ENCODE measurements at regions not wholly inside any gene's neighbourhood (a gene's known extent, or its start where the extent isn't known, plus 50 kb on each side); places are given as distances from the start of the nearest gene placed in this dataset.

GRCh38 chr3:30508339-30508738 is 98.1 kb upstream of the TGFBR2 start:
- no peak for DNase-seq (ENCODE audit: low read depth)
- TF ChIP-seq CTCF (IDR thresholded peaks at IDR 0.05; ENCODE audit: insufficient read depth, low read length, poor library complexity, severe bottlenecking), result no peak
- H3K4me3 ChIP-seq (ENCODE audit: low read depth, low read length), result no peak overlapping the region
- no peaks in the 10 kb centered on the region for H3K27me3 ChIP-seq (ENCODE audit: control insufficient read depth, insufficient read depth, low read length)
- H3K36me3 ChIP-seq (ENCODE audit: control insufficient read depth, insufficient read depth, low read length), result no peaks in the 10 kb centered on the region

- Histone ChIP-seq H3K4me3 (ENCODE audit: low read depth, low read length) (no peak overlapping the region), H3K27me3 (ENCODE audit: control insufficient read depth, insufficient read depth, low read length) (no peaks in the 10 kb centered on the region), H3K36me3 (ENCODE audit: control insufficient read depth, insufficient read depth, low read length) (no peaks in the 10 kb centered on the region)
- TF ChIP-seq CTCF (IDR thresholded peaks at IDR 0.05; ENCODE audit: insufficient read depth, low read length, poor library complexity, severe bottlenecking), result no peak
- no peak for DNase-seq (ENCODE audit: low read depth)
Observed at GRCh38 chr3:30510596-30510995, 95.8 kb upstream of the TGFBR2 start.

GRCh38 chr3:30511524-30512251 is 94.7 kb upstream of the TGFBR2 start:
- DNase-seq (ENCODE audit: low read depth), result peak; percentile 63
- no peaks in the 10 kb centered on the region for H3K36me3 ChIP-seq (ENCODE audit: control insufficient read depth, insufficient read depth, low read length)
- H3K4me3 ChIP-seq (ENCODE audit: low read depth, low read length), result no peak overlapping the region
- no peaks in the 10 kb centered on the region for H3K27me3 ChIP-seq (ENCODE audit: control insufficient read depth, insufficient read depth, low read length)
- TF ChIP-seq CTCF (IDR thresholded peaks at IDR 0.05; ENCODE audit: insufficient read depth, low read length, poor library complexity, severe bottlenecking), result no peak

GRCh38 chr3:30512576-30512975 is 93.8 kb upstream of the TGFBR2 start:
- no peaks in the 10 kb centered on the region for H3K27me3 ChIP-seq (ENCODE audit: control insufficient read depth, insufficient read depth, low read length)
- H3K36me3 ChIP-seq (ENCODE audit: control insufficient read depth, insufficient read depth, low read length), result no peaks in the 10 kb centered on the region
- no peak for TF ChIP-seq CTCF (IDR thresholded peaks at IDR 0.05; ENCODE audit: insufficient read depth, low read length, poor library complexity, severe bottlenecking)
- DNase-seq (ENCODE audit: low read depth), result no peak
- H3K4me3 ChIP-seq (ENCODE audit: low read depth, low read length), result no peak overlapping the region

GRCh38 chr3:30513374-30514152 is 92.8 kb upstream of the TGFBR2 start:
- Histone ChIP-seq H3K36me3 (ENCODE audit: control insufficient read depth, insufficient read depth, low read length) (no peaks in the 10 kb centered on the region), H3K27me3 (ENCODE audit: control insufficient read depth, insufficient read depth, low read length) (no peaks in the 10 kb centered on the region), H3K4me3 (ENCODE audit: low read depth, low read length) (no peak overlapping the region)
- no peak for DNase-seq (ENCODE audit: low read depth)
- no peak for TF ChIP-seq CTCF (IDR thresholded peaks at IDR 0.05; ENCODE audit: insufficient read depth, low read length, poor library complexity, severe bottlenecking)
